KG1 (cell line): ENCODE measurements at regions not wholly inside any gene's neighbourhood (a gene's known extent, or its start where the extent isn't known, plus 50 kb on each side); places are given as distances from the start of the nearest gene placed in this dataset.
"Not testable (repeated sequence)": the region's sequence is repeated elsewhere in the genome, so short reads cannot be mapped to it uniquely, and the experiment has no call there.

Experiments
- DNase-seq: peaks from one replicate; lab custom pipeline; 2025; lab: John Stamatoyannopoulos, UW

DNA sequence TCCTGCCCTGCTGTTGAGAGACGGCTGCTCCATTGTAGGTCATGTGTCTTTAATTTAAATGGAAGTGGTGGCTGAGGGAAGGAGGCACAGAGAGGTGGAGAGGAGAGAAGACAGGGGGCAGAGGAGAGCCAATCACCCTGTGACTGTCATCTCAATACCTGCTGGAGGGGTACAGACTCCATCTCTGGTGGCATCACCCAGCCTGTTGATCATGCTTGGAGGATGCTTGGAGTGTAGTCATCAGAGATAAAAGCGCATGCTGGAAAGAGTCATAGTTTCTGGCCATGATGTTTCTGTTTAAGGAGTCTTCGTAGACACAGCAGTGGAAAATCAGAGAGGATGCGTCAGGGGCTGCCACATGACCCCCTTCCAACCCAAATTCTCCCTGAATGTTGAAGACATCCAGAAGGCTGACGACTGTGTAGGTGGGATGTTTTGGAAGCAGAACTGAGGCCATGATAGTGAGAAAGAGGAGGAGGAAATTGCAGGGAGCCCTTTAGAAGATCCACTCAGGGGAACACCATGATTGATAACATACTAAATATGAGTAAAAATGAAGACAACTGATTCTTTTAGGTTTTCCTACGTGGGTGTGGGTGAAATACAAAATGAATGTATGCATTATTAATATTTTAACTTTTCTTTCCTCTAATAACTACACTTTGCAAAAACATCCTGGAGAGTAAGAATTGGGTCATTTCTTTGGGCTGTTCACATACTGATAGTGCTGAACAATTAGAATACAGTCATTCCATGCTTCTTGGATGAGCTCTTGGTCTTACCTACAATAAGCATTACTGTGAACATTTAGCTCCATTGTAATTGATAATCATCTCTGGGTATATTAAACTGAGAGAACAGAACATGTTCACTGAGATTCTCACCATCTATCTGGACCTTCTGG lies 210.6 kb upstream of the ATP10A start:
- no peak for DNase-seq

GRCh38 chr15:26070095-26070532 lies 207.0 kb upstream of the ATP10A start:
- no peak for DNase-seq

GRCh38 chr15:26069231-26069641 lies 206.1 kb upstream of the ATP10A start:
- no peak for DNase-seq

DNA sequence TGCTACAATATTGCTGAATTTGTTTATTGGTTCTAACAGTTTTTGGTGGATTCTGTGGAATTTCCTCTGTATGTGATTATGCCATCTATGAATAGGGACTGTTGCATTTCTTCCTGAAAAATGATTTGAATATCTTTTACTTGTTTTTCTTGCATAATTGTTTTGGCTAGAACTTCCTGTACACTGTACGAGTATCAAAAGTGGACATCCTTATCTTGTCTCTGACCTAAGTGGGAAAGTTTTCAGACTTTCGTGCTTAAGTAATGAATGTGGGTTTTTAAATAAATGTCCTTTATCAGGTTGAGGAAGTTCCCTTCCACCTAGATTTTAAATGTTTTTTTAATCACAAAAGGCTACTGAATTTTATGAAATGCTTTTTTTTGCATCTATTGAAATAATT lies 203.8 kb upstream of the ATP10A start:
- no peak for DNase-seq

- DNase-seq: no peak
These were observed 202.6 kb upstream of the ATP10A start for GRCh38 chr15:26065723-26066122.

GRCh38 chr15:26061248-26061647 lies 198.1 kb upstream of the ATP10A start:
- no peak for DNase-seq

- DNase-seq: not testable (repeated sequence)
These were observed 193.6 kb upstream of the ATP10A start for GRCh38 chr15:26056766-26057165.

DNA sequence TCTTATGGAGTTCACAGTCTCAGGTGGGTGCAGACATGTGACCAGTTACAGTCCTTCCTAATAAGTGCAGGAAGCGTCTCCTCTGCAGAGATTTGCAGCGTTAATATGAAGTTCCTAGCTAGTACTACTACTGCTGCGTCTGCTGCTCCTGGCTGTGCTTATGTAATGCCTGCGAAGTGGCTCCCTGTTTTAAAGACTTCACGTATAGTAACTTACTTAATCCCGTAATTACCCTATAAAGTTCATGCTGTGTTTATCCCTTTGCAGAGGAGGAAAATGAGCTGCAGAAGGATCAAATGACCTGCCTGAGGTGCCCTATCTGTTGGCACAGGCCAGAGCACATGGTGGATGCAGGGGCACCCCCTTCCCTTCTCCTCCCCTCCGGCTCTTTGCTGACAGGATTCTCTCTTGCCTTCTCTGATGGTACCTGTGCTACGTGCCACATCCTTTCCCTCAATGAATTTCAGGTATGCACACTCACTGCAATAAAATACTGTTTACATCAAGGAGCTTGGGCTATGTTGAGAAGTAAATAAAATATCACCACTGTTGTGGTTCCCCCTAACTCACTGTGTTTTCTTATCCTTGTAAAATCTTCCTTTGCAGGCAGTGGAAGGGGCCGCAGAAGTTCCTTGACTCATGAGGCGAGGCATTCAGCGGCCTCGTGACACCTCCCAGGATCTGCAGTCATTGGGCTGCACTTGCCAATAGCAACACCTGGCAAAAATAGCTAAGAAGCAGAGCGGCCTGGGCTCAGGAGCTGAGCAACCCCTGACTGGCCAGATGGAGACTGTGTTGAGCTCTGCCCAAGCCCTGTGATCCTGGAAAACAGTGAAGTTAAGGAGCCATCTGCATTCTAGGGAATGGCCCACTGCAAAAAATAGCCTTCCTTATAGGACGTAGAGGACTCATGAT lies 188.9 kb upstream of the ATP10A start:
- DNase-seq: no peak

GRCh38 chr15:26050984-26051383 lies 187.9 kb upstream of the ATP10A start:
- DNase-seq: no peak

DNA sequence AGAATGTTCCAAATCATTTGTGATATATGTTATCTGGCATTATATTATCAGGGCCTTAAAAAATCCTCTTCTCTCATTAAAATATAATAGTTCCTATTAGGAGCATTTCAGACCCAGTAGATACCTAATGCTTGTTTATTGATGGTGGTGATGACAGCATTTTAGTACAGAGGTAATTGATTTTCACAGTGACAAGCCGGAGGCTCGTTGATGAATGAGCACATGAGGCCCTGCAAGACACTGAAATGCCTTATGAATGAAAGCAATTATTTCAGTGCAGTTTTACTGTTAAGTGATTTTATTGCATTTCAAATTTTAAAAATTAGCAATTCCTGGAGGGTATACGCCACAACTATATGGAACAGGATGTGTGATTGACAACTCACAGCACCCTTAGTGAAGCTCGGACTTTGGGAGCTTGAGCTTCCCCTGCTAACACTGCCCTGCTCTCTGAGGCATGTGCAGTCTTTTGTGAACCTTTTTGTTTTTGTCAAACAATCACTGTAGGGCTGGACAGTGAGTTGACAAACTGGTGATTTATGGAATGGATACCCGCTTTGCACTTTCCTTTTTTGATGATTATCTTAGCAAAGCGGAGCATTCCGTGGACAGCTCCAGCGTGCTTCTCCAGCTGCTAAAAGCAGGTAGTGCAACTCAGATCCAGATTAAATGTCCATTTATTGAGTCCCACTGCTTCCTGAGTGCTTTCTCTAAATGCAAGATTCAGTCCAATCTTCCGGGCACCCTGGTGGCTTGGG lies 187.0 kb upstream of the ATP10A start:
- DNase-seq: no peak

DNA sequence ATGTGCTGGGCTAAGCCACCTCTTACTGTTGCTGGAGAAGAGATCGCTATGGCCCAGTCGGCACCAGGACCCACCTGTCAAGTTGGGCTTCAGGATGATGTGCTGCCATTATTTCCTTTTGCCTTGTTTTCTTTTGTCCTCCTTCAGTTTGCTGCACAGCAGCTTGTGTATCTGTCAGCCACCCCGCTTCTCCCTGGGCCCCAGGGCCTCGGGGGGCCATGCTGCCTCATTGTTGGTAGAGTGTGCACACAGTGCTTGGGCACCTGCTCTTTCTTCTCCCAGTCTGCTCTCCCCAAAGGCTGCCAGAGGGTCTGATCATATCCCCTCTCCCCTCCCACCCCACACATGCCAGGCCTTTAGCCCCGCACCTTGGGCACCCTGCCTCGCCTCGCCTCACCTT lies 185.5 kb upstream of the ATP10A start:
- no peak for DNase-seq

GRCh38 chr15:26045516-26045915 lies 182.4 kb upstream of the ATP10A start:
- DNase-seq: no peak

GRCh38 chr15:26043018-26043417 lies 179.9 kb upstream of the ATP10A start:
- no peak for DNase-seq

- DNase-seq: no peak
These were observed 175.6 kb upstream of the ATP10A start for GRCh38 chr15:26038693-26039092.

- DNase-seq: no peak
These were observed 174.2 kb upstream of the ATP10A start for GRCh38 chr15:26037369-26037768.

DNA sequence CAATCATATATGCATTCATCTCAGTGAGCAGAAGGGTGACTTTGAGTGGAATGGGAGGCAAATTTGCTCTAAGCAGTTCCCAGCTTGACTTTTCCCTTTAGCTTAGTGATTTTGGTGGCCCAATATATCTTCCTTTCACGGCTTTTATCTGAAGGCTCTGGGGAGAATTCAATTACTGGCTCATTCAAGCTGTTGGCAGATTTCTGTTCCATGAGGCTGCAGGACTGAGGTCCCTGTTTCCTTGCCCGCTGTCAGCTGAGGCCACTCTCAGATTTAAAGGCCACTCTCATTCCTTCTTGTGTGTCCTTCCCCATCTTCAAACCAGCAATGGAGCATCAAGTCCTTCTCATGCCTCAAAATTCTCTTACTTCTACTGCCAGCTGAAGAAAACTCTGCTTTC lies 170.4 kb upstream of the ATP10A start:
- DNase-seq: no peak

DNA sequence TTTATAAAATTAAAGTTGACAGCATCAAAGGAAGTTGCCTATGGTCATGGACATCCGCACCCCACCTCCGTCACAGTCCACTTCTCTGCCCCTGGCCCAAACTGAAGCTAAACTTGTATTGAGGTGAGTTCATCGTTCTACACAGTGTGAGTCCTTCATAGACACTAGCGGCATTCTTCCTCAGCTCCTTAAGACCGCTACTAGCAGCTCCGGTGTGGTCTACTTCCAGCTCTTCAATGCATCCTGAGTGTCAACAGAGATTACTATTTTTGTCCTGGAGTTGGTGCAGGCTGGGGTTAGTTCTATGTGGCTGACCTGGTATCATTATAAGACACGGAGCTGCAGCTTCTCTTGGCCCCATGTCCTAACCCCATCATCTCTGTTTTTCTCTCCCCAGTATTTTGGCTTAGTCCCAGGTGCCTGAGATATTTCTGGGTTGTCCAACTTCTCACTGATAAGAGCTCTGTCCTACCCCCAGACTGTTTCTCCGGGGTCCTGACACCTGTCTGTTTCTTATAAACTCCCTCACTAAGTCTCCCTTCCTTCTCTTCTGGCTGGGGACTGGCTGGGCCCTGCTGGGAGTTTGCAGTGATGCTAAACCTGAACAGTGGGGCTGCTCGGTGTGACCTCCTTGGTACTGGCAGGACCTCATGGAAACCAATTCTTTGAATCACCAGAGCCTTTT lies 169.2 kb upstream of the ATP10A start:
- DNase-seq: no peak

- DNase-seq: not testable (repeated sequence)
These were observed 166.5 kb upstream of the ATP10A start for GRCh38 chr15:26029586-26029985.

- DNase-seq: no peak
These were observed 166.0 kb upstream of the ATP10A start for GRCh38 chr15:26029146-26029545.

DNA sequence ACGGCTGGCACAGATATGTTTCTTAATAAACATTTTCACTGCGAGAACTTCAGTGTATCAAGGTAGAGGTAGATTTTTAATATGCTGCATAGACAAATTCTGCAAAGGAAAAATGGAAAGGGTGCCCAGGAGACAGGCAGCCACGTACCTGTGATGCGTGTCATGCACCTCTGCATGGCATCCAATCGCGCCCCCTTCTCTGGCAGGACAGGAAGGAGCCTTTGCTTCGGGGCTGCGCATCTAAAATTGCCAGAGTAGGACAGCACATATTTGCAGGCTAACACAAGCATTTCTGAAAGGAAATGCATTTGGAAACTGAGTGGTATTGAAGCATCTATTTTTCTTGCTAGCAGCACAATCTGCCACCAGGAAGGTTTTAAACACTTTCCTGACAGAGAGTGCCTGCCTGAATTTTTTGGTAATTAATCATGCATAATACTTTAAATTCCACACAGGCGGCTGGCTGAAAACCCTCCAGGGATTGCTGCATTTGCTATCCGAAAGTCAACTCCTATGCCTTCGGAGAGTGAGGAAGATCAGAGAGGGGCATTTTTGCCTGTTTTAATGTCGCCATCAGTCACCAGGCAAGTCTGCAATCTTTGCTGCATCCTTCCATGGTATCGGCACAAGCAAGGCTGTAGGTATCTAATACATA lies 165.1 kb upstream of the ATP10A start:
- no peak for DNase-seq

- DNase-seq: not testable (repeated sequence)
These were observed 163.5 kb upstream of the ATP10A start for GRCh38 chr15:26026671-26027070.
